H9 (cell line): ENCODE measurements at regions not wholly inside any gene's neighbourhood (a gene's known extent, or its start where the extent isn't known, plus 50 kb on each side); places are given as distances from the start of the nearest gene placed in this dataset.

ENCODE experiments used
- DNase-seq: peaks from one replicate; pipeline ENCODE4 v3.0.0-alpha.2; 2017
- H2AFZ ChIP-seq: one replicate; pipeline ENCODE4 v1.6.1; 2013; ENCODE audit warnings: mild to moderate bottlenecking, low read length, control low read depth, moderate library complexity
- H2AK5ac ChIP-seq: 2 replicates; pipeline ENCODE4 v1.6.1; 2013; ENCODE audit warnings: low read length, control low read depth, mixed read lengths; ENCODE audit not compliant: insufficient read length
- H2BK120ac ChIP-seq: one replicate; pipeline ENCODE4 v1.6.1; 2013; ENCODE audit warnings: low read depth, mild to moderate bottlenecking, low read length, control low read depth, inconsistent platforms; ENCODE audit not compliant: poor library complexity, severe bottlenecking
- H2BK12ac ChIP-seq: 2 replicates; pipeline ENCODE4 v1.6.1; 2013; ENCODE audit warnings: low read length, control low read depth, mixed read lengths, low read depth; ENCODE audit not compliant: insufficient read length
- H2BK15ac ChIP-seq: 2 replicates; pipeline ENCODE4 v1.6.1; 2013; ENCODE audit warnings: low read depth, low read length, control low read depth
- H2BK20ac ChIP-seq: one replicate; pipeline ENCODE4 v1.6.1; 2013; ENCODE audit warnings: low read depth, mild to moderate bottlenecking, low read length, control low read depth, inconsistent platforms; ENCODE audit not compliant: poor library complexity, severe bottlenecking
- H2BK5ac ChIP-seq: 2 replicates; pipeline ENCODE4 v1.6.1; 2013; ENCODE audit warnings: low read length, control low read depth, mixed read lengths; ENCODE audit not compliant: insufficient read length
- H3K14ac ChIP-seq: 2 replicates; pipeline ENCODE4 v1.6.1; 2013; ENCODE audit warnings: low read length, control low read depth; ENCODE audit not compliant: insufficient read depth
- H3K18ac ChIP-seq: 2 replicates; pipeline ENCODE4 v1.6.1; 2013; ENCODE audit warnings: low read depth, mild to moderate bottlenecking, mixed read lengths, low read length, control low read depth; ENCODE audit not compliant: insufficient read length
- H3K23ac ChIP-seq: 2 replicates; pipeline ENCODE4 v1.6.1; 2013; ENCODE audit warnings: low read length, control low read depth, mixed read lengths, low read depth; ENCODE audit not compliant: insufficient read length
- H3K23me2 ChIP-seq: 2 replicates; pipeline ENCODE4 v1.6.1; 2013; ENCODE audit warnings: low read depth, mild to moderate bottlenecking, mixed read lengths, low read length, control low read depth; ENCODE audit not compliant: insufficient read length, poor library complexity, severe bottlenecking
- H3K27ac ChIP-seq: 2 replicates; pipeline ENCODE4 v1.5.1; 2013; ENCODE audit warnings: low read length, control low read depth, mixed read lengths, low read depth; ENCODE audit not compliant: insufficient read length
- H3K27me3 ChIP-seq: 2 replicates; pipeline ENCODE4 v1.6.1; 2013; ENCODE audit warnings: low read length, control low read depth, inconsistent platforms; ENCODE audit not compliant: insufficient read depth
- H3K4ac ChIP-seq: 2 replicates; pipeline ENCODE4 v1.6.1; 2013; ENCODE audit warnings: low read depth, mild to moderate bottlenecking, control low read depth, inconsistent platforms, low read length, moderate library complexity
- H3K4me1 ChIP-seq: 2 replicates; pipeline ENCODE4 v1.6.1; 2013; ENCODE audit warnings: low read length, control low read depth, inconsistent platforms; ENCODE audit not compliant: insufficient read depth
- H3K4me2 ChIP-seq: 2 replicates; pipeline ENCODE4 v1.6.1; 2013; ENCODE audit warnings: low read length, control low read depth, mixed read lengths; ENCODE audit not compliant: insufficient read length, insufficient read depth
- H3K56ac ChIP-seq: 2 replicates; pipeline ENCODE4 v1.6.1; 2013; ENCODE audit warnings: low read depth, mild to moderate bottlenecking, mixed read lengths, low read length, control low read depth; ENCODE audit not compliant: insufficient read length
- H3K79me1 ChIP-seq: 2 replicates; pipeline ENCODE4 v1.6.1; 2013; ENCODE audit warnings: low read depth, mild to moderate bottlenecking, moderate library complexity, low read length, control low read depth, inconsistent platforms; ENCODE audit not compliant: insufficient read depth, poor library complexity, severe bottlenecking
- H3K79me2 ChIP-seq: 2 replicates; pipeline ENCODE4 v1.6.1; 2013; ENCODE audit warnings: low read length, control low read depth, inconsistent platforms; ENCODE audit not compliant: insufficient read depth
- H3K9ac ChIP-seq: 2 replicates; pipeline ENCODE4 v1.6.1; 2013; ENCODE audit warnings: low read length, control low read depth, mixed read lengths; ENCODE audit not compliant: insufficient read length; ENCODE audit errors: extremely low read depth
- H3K9me3 ChIP-seq: one replicate; pipeline ENCODE4 v1.6.1; 2013; ENCODE audit warnings: low read depth, low read length, inconsistent platforms; ENCODE audit not compliant: control insufficient read depth
- H3T11ph ChIP-seq: one replicate; pipeline ENCODE4 v1.6.1; 2013; ENCODE audit warnings: mild to moderate bottlenecking, low read length, control low read depth, inconsistent platforms
- H4K20me1 ChIP-seq: one replicate; pipeline ENCODE4 v1.6.1; 2013; ENCODE audit not compliant: control insufficient read depth, insufficient read length, insufficient read depth
- H4K5ac ChIP-seq: 2 replicates; pipeline ENCODE4 v1.6.1; 2013; ENCODE audit warnings: low read depth, mild to moderate bottlenecking, mixed read lengths, low read length, control low read depth; ENCODE audit not compliant: insufficient read length
- H4K8ac ChIP-seq: replicated peaks from 2 replicates; pipeline ENCODE4 v1.6.1; 2013; ENCODE audit warnings: low read length, control low read depth, mixed read lengths, low read depth; ENCODE audit not compliant: insufficient read length
- H4K91ac ChIP-seq: 2 replicates; pipeline ENCODE4 v1.6.1; 2013; ENCODE audit warnings: low read depth, mild to moderate bottlenecking, moderate library complexity, mixed read lengths, low read length, control low read depth; ENCODE audit not compliant: insufficient read length
- H3K27ac Mint-ChIP-seq, 3 experiments: 2 replicates in 2 of 3; 3 replicates in 1 of 3; pipeline ENCODE4 v1.8.0; 2020 to 2021; ENCODE audit warnings: mixed read lengths in 3 of 3, mild to moderate bottlenecking in 1 of 3, moderate library complexity in 1 of 3
- H3K27me3 Mint-ChIP-seq: 2 replicates; pipeline ENCODE4 v1.8.0; 2021; ENCODE audit warnings: low read depth, mild to moderate bottlenecking, moderate library complexity, mixed read lengths
- H3K36me3 Mint-ChIP-seq, 3 experiments: 2 replicates in 2 of 3; 3 replicates in 1 of 3; pipeline ENCODE4 v1.8.0; 2020 to 2021; ENCODE audit warnings: low read depth in 3 of 3, mixed read lengths in 3 of 3; ENCODE audit not compliant: insufficient read depth in 1 of 3
- H3K4me1 Mint-ChIP-seq, 2 experiments: 2 replicates each; pipeline ENCODE4 v1.8.0; 2020; ENCODE audit warnings: mixed read lengths in 2 of 2
- H3K4me3 Mint-ChIP-seq, 2 experiments: 2 replicates in 1 of 2; 3 replicates in 1 of 2; pipeline ENCODE4 v1.8.0; 2020 to 2021; ENCODE audit warnings: mild to moderate bottlenecking in 2 of 2, mixed read lengths in 2 of 2, moderate library complexity in 1 of 2
- H3K9me3 Mint-ChIP-seq, 2 experiments: 2 replicates in 1 of 2; 3 replicates in 1 of 2; pipeline ENCODE4 v1.8.0; 2020; ENCODE audit warnings: mild to moderate bottlenecking in 2 of 2, mixed read lengths in 2 of 2, moderate library complexity in 1 of 2
- CTCF ChIP-seq: fragments of 200-600 bp; sonication (generic); conservative IDR thresholded peaks from 3 replicates; pipeline ENCODE4 v1.8.0; 2021; ENCODE audit warnings: antibody characterized with exemption, mild to moderate bottlenecking
- WGBS: extraction: QIAGEN DNeasy Blood & Tissue Kit; methylation state at CpG from one replicate; pipeline ENCODE4 v1.1.7; 2013; ENCODE audit warnings: missing lambda C conversion rate, low lambda C conversion rate, mixed read lengths; ENCODE audit not compliant: insufficient read length; ENCODE audit errors: extremely low coverage; 5-methylcytosine and 5-hydroxymethylcytosine counted together

DNA sequence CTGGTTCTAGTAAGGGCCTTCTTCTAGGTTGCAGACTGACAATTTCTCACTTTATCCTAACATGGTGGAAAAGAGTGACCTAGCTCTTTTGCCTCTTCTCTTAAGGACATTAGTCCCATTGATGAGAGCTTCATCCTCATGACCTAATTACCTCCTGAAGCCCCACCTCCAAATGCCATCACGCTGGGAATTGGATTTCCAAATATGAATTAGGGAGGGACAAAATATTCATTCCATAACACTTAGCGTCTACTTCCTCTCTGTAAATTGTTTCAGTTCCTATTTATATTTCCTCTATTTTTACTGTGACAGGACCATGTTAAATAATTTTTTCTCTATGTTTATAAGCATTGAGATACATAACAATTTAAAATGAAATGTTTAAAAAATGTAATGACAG is 408.8 kb downstream of the CDH10 start:
- H3K4ac ChIP-seq: no peak overlapping the region
- H2BK12ac ChIP-seq: no peak overlapping the region
- no CpG with 5 or more reads among the region's 2 CpGs for WGBS
- no peak overlapping the region for H4K8ac ChIP-seq
- no peak overlapping the region for H3K27ac ChIP-seq
- no peak overlapping the region for H2AFZ ChIP-seq
- Mint-ChIP-seq H3K4me1 (no peaks in the 10 kb centered on the region; a peak in 1 of 4 replicates), H3K4me3 (no peak overlapping the region), H3K9me3 (no peaks in the 10 kb centered on the region; a peak in 1 of 5 replicates), H3K27me3 (no peaks in the 10 kb centered on the region), H3K27ac (no peak overlapping the region), H3K36me3 (no peaks in the 10 kb centered on the region)
- H3K18ac ChIP-seq: no peak overlapping the region
- no peak overlapping the region for H3K56ac ChIP-seq
- no peak overlapping the region for H3T11ph ChIP-seq
- TF ChIP-seq CTCF: no peak
- H4K5ac ChIP-seq: no peak overlapping the region
- H2BK15ac ChIP-seq: no peak overlapping the region
- no peaks in the 10 kb centered on the region for H3K4me1 ChIP-seq
- H2BK5ac ChIP-seq: no peak overlapping the region
- no peaks in the 10 kb centered on the region for H3K79me1 ChIP-seq
- H3K27me3 ChIP-seq: no peaks in the 10 kb centered on the region
- no peak for DNase-seq
- no peaks in the 10 kb centered on the region for H3K79me2 ChIP-seq
- H2BK120ac ChIP-seq: no peak overlapping the region
- H3K14ac ChIP-seq: no peak overlapping the region
- no peak overlapping the region for H3K4me2 ChIP-seq
- H3K23ac ChIP-seq: no peak overlapping the region
- no peak overlapping the region for H2AK5ac ChIP-seq
- H2BK20ac ChIP-seq: no peak overlapping the region
- no peak overlapping the region for H4K91ac ChIP-seq
- no peaks in the 10 kb centered on the region for H3K9me3 ChIP-seq
- no peaks in the 10 kb centered on the region for H4K20me1 ChIP-seq
- H3K9ac ChIP-seq: no peak overlapping the region
- H3K23me2 ChIP-seq: no peaks in the 10 kb centered on the region
